ENCODE measurements at regions not wholly inside any gene's neighbourhood (a gene's known extent, or its start where the extent isn't known, plus 50 kb on each side); places are given as distances from the start of the nearest gene placed in this dataset.
A peak's percentile ranks its signal among the peaks of the same experiment; 100 is the strongest.

- Histone ChIP-seq H3K9me3 (ENCODE audit: control insufficient read depth in 1 of 2, insufficient read depth in 1 of 2, low read depth in 1 of 2, low read length in 2 of 2) (no peaks in the 10 kb centered on the region), H4K20me1 (ENCODE audit: insufficient read depth) (no peaks in the 10 kb centered on the region), H3K27ac (ENCODE audit: low read depth, low read length) (no peak overlapping the region), H3K9ac (ENCODE audit: low read length) (no peak overlapping the region), H3K4me3 (replicated peaks in 1 of 2; ENCODE audit: low read depth in 1 of 2, low read length in 2 of 2) (no peak overlapping the region), H3K9me2 (ENCODE audit: insufficient read depth) (no peaks in the 10 kb centered on the region), H3K36me3 (ENCODE audit: control insufficient read depth in 1 of 2, insufficient read depth in 2 of 2, low read length in 2 of 2) (no peaks in the 10 kb centered on the region), H2AFZ (ENCODE audit: low read depth, low read length, poor library complexity, severe bottlenecking) (no peak overlapping the region), H3K4me2 (ENCODE audit: low read length) (peak overlapping the region; percentile 3; the same call in 1 of the 2 replicates), H3K79me2 (ENCODE audit: insufficient read depth, low read length) (no peaks in the 10 kb centered on the region), H3K4me1 (ENCODE audit: control insufficient read depth in 1 of 2, insufficient read depth in 2 of 2, low read length in 2 of 2) (peaks cover 0 to 14% of the 10 kb centered on the region in 2 experiments; a peak in 1 of 4 replicates), H3K27me3 (ENCODE audit: insufficient read depth, low read length) (no peaks in the 10 kb centered on the region)
- DNase-seq (ENCODE audit: low read depth, low spot score) = no peak
- no TSS peak for BruUV-seq (replicated peaks)
- no peak for TF ChIP-seq ZFX (IDR thresholded peaks at IDR 0.05)
- TF ChIP-seq CTCF (IDR thresholded peaks at IDR 0.05 in 2 of 3, conservative IDR thresholded peaks at IDR 0.05 in 1 of 3; ENCODE audit: borderline replicate concordance in 1 of 3, insufficient read depth in 1 of 3, low read depth in 2 of 3, low read length in 2 of 3) = peak in 2 of 3 experiments; percentile 22 to 27; a peak in 2 of 6 replicates
- TF ChIP-seq YY1 (IDR thresholded peaks at IDR 0.05; ENCODE audit: extremely low read depth, insufficient replicate concordance, low read depth, low read length) = no peak
- TF ChIP-seq CEBPB (IDR thresholded peaks at IDR 0.05; ENCODE audit: low read depth) = no peak
- ChIA-PET RAD21 (ENCODE audit: low non-redundant PET in 1 of 2, low total read pairs in 2 of 2, uncharacterized antibody in 2 of 2, unreplicated experiment in 2 of 2) (no interaction called here), POLR2A (no interaction called here), CTCF (no interaction called here)
- intact Hi-C loops (cut with micrococcal nuclease) = no loop called here
- ATAC-seq = peak; percentile 50
Observed at GRCh38 chrX:56503941-56504673, 59.3 kb upstream of the UBQLN2 start.

GRCh38 chrX:56505866-56506265 is 57.6 kb upstream of the UBQLN2 start:
- DNase-seq (ENCODE audit: low read depth, low spot score) (no peak), ATAC-seq (no peak)
- ChIA-PET POLR2A (no interaction called here), RAD21 (ENCODE audit: low non-redundant PET in 1 of 2, low total read pairs in 2 of 2, uncharacterized antibody in 2 of 2, unreplicated experiment in 2 of 2) (no interaction called here), CTCF (no interaction called here)
- Histone ChIP-seq H3K4me1 (ENCODE audit: control insufficient read depth in 1 of 2, insufficient read depth in 2 of 2, low read length in 2 of 2) (peaks cover 0 to 14% of the 10 kb centered on the region in 2 experiments; a peak in 1 of 4 replicates), H4K20me1 (ENCODE audit: insufficient read depth) (no peaks in the 10 kb centered on the region), H2AFZ (ENCODE audit: low read depth, low read length, poor library complexity, severe bottlenecking) (no peak overlapping the region), H3K9me2 (ENCODE audit: insufficient read depth) (no peaks in the 10 kb centered on the region), H3K9ac (ENCODE audit: low read length) (no peak overlapping the region), H3K27ac (ENCODE audit: low read depth, low read length) (no peak overlapping the region), H3K4me2 (ENCODE audit: low read length) (no peak overlapping the region), H3K4me3 (replicated peaks in 1 of 2; ENCODE audit: low read depth in 1 of 2, low read length in 2 of 2) (no peak overlapping the region), H3K9me3 (ENCODE audit: control insufficient read depth in 1 of 2, insufficient read depth in 1 of 2, low read depth in 1 of 2, low read length in 2 of 2) (no peaks in the 10 kb centered on the region), H3K27me3 (ENCODE audit: insufficient read depth, low read length) (no peaks in the 10 kb centered on the region), H3K36me3 (ENCODE audit: control insufficient read depth in 1 of 2, insufficient read depth in 2 of 2, low read length in 2 of 2) (no peaks in the 10 kb centered on the region), H3K79me2 (ENCODE audit: insufficient read depth, low read length) (no peaks in the 10 kb centered on the region)
- BruUV-seq (replicated peaks) = no TSS peak
- intact Hi-C loops (cut with micrococcal nuclease) = no loop called here
- no peak for TF ChIP-seq REST (IDR thresholded peaks at IDR 0.05; ENCODE audit: low read depth)
- no peak for TF ChIP-seq FOSL1 (IDR thresholded peaks at IDR 0.05; ENCODE audit: low read depth)
- TF ChIP-seq EZH2phosphoT487 (IDR thresholded peaks at IDR 0.05; ENCODE audit: borderline replicate concordance) = no peak
- TF ChIP-seq ZBTB33 (IDR thresholded peaks at IDR 0.05; ENCODE audit: extremely low read depth, insufficient replicate concordance, low read length) = no peak
- no peak for TF ChIP-seq ZFX (IDR thresholded peaks at IDR 0.05)
- TF ChIP-seq SRF (IDR thresholded peaks at IDR 0.05; ENCODE audit: low read depth) = no peak

All from HCT116 (cell line).